ENCODE measurements at regions not wholly inside any gene's neighbourhood (a gene's known extent, or its start where the extent isn't known, plus 50 kb on each side); places are given as distances from the start of the nearest gene placed in this dataset.

DNA sequence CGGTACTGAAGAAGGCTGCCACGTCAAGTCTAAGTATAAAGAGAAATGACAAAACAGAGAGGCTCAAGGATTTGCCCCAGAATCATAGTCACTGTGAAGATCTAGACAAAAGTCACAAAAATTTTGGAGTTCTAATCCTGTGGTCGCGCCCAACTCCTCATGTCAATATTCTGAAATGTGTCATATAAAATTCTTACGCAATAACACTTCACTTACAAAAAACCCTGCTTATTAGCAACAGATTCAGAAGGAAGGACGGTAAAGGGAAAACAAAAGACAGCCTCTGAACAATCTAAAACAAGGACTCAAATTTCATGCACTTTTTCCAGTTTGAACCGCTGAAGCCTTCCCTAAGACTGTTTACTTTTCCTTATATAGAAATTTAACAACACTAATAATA is 94.7 kb downstream of the TSPAN8 start:
- Histone ChIP-seq H4K20me1 (ENCODE audit: low read length) (no peaks in the 10 kb centered on the region), H3F3A (ENCODE audit: low read length, unreplicated experiment) (no peaks in the 10 kb centered on the region), H3K4me1 (ENCODE audit: insufficient read depth, low read length) (no peaks in the 10 kb centered on the region), H3K9ac (ENCODE audit: low read length) (no peak overlapping the region), H3K27ac (ENCODE audit: low read length) (no peak overlapping the region), H3K4me3 (ENCODE audit: low read length) (no peak overlapping the region), H2AFZ (ENCODE audit: low read length) (no peak overlapping the region), H3K36me3 (ENCODE audit: low read depth, low read length) (no peaks in the 10 kb centered on the region), H3K27me3 (ENCODE audit: low read length) (no peaks in the 10 kb centered on the region), H3K9me3 (ENCODE audit: low read length) (no peaks in the 10 kb centered on the region), H3K4me2 (ENCODE audit: low read length) (no peak overlapping the region), H3K9me2 (replicated peaks; ENCODE audit: low read length) (no peaks in the 10 kb centered on the region), H3K79me2 (ENCODE audit: low read length) (no peaks in the 10 kb centered on the region)
- TF ChIP-seq, protein P1, sequence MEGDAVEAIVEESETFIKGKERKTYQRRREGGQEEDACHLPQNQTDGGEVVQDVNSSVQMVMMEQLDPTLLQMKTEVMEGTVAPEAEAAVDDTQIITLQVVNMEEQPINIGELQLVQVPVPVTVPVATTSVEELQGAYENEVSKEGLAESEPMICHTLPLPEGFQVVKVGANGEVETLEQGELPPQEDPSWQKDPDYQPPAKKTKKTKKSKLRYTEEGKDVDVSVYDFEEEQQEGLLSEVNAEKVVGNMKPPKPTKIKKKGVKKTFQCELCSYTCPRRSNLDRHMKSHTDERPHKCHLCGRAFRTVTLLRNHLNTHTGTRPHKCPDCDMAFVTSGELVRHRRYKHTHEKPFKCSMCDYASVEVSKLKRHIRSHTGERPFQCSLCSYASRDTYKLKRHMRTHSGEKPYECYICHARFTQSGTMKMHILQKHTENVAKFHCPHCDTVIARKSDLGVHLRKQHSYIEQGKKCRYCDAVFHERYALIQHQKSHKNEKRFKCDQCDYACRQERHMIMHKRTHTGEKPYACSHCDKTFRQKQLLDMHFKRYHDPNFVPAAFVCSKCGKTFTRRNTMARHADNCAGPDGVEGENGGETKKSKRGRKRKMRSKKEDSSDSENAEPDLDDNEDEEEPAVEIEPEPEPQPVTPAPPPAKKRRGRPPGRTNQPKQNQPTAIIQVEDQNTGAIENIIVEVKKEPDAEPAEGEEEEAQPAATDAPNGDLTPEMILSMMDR (conservative IDR thresholded peaks at IDR 0.05; ENCODE audit: low read depth, low read length): no peak
- ATAC-seq (no peak), DNase-seq (peak; percentile 26)
- ChIA-PET CTCF (no interaction called here), POLR2A (ENCODE audit: unreplicated experiment) (no interaction called here)
- no TSS peak for BruUV-seq (replicated peaks)
- intact Hi-C loops (cut with micrococcal nuclease): no loop called here

DNA sequence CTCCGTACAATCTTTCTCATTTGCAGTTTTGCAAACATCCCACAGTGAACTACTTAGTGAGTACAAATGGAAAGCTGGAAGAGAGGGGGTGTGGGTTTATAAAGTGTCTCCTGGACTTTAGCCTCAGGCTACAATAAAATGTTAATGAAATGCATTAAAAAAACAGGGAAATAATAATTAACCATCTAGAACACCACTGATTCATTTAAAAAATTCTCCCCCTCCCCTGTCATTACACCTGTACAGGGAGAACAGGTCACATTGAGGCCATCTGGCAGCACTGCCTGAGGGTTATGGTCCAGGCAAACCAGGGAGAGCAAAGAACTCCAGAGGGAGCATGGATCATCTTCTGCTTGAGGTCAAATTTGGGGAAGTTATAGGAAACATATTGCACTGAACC is 96.3 kb downstream of the TSPAN8 start:
- H3K27me3 ChIP-seq (ENCODE audit: low read length): no peaks in the 10 kb centered on the region
- no peak overlapping the region for H3K4me3 ChIP-seq (ENCODE audit: low read length)
- TF ChIP-seq, protein P1 (conservative IDR thresholded peaks at IDR 0.05; ENCODE audit: low read depth, low read length): no peak
- TF ChIP-seq EZH2 (IDR thresholded peaks at IDR 0.05; ENCODE audit: low read length, unreplicated experiment) (no peak), EZH2phosphoT487 (IDR thresholded peaks at IDR 0.05; ENCODE audit: borderline replicate concordance, low read length) (no peak)
- no peak for DNase-seq
- no peaks in the 10 kb centered on the region for H3K36me3 ChIP-seq (ENCODE audit: low read depth, low read length)
- CTCF ChIA-PET: no interaction called here
- ATAC-seq: no peak
- intact Hi-C loops (cut with micrococcal nuclease): no loop called here
- BruUV-seq (replicated peaks): no TSS peak
- no peaks in the 10 kb centered on the region for H3K4me1 ChIP-seq (ENCODE audit: insufficient read depth, low read length)
- no peaks in the 10 kb centered on the region for H3K79me2 ChIP-seq (ENCODE audit: low read length)
- POLR2A ChIA-PET (ENCODE audit: unreplicated experiment): no interaction called here
- H3K9me2 ChIP-seq (replicated peaks; ENCODE audit: low read length): no peaks in the 10 kb centered on the region
- no peak overlapping the region for H2AFZ ChIP-seq (ENCODE audit: low read length)
- H3K9me3 ChIP-seq (ENCODE audit: low read length): no peaks in the 10 kb centered on the region
- H3K9ac ChIP-seq (ENCODE audit: low read length): no peak overlapping the region
- H3F3A ChIP-seq (ENCODE audit: low read length, unreplicated experiment): no peaks in the 10 kb centered on the region
- H3K27ac ChIP-seq (ENCODE audit: low read length): no peak overlapping the region
- no peaks in the 10 kb centered on the region for H4K20me1 ChIP-seq (ENCODE audit: low read length)
- H3K4me2 ChIP-seq (ENCODE audit: low read length): no peak overlapping the region

DNA sequence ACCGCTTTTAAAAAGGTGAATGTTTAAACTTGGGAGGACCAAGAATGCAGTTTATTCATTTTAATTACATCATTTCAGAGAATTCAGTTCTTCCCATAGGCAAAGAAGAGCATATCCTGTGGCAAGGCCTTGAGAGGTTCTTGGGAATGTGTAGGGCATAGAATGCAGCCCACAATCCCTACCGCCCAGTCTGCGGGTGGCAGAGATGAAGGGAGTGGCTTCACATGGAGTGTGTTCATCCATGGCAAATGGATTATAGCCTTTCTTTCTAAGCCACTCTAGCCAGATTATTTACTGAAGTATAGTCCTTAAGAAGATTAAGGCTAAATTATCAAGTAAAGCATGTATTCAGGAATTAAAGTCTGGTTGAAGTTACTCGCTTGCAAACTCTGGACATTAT is 97.4 kb downstream of the TSPAN8 start:
- Histone ChIP-seq H4K20me1 (ENCODE audit: low read length) (no peaks in the 10 kb centered on the region), H3K9me2 (replicated peaks; ENCODE audit: low read length) (no peaks in the 10 kb centered on the region), H3K36me3 (ENCODE audit: low read depth, low read length) (no peaks in the 10 kb centered on the region), H3F3A (ENCODE audit: low read length, unreplicated experiment) (no peaks in the 10 kb centered on the region), H2AFZ (ENCODE audit: low read length) (no peak overlapping the region), H3K27ac (ENCODE audit: low read length) (no peak overlapping the region), H3K79me2 (ENCODE audit: low read length) (no peaks in the 10 kb centered on the region), H3K9ac (ENCODE audit: low read length) (no peak overlapping the region), H3K4me3 (ENCODE audit: low read length) (no peak overlapping the region), H3K27me3 (ENCODE audit: low read length) (no peaks in the 10 kb centered on the region), H3K9me3 (ENCODE audit: low read length) (no peaks in the 10 kb centered on the region), H3K4me1 (ENCODE audit: insufficient read depth, low read length) (no peaks in the 10 kb centered on the region), H3K4me2 (ENCODE audit: low read length) (no peak overlapping the region)
- TF ChIP-seq EZH2 (IDR thresholded peaks at IDR 0.05; ENCODE audit: low read length, unreplicated experiment) (no peak), EZH2phosphoT487 (IDR thresholded peaks at IDR 0.05; ENCODE audit: borderline replicate concordance, low read length) (no peak)
- TF ChIP-seq, protein P1 (conservative IDR thresholded peaks at IDR 0.05; ENCODE audit: low read depth, low read length): no peak
- no TSS peak for BruUV-seq (replicated peaks)
- ATAC-seq (no peak), DNase-seq (no peak)
- POLR2A ChIA-PET (ENCODE audit: unreplicated experiment): no interaction called here
- intact Hi-C loops (cut with micrococcal nuclease): no loop called here
- CTCF ChIA-PET: no interaction called here

All from PC-3 (cell line).